GM19467 (cell line): ENCODE measurements at regions not wholly inside any gene's neighbourhood (a gene's known extent, or its start where the extent isn't known, plus 50 kb on each side); places are given as distances from the start of the nearest gene placed in this dataset.

ENCODE experiments used
- ATAC-seq: cut with Tn5 transposase; IDR thresholded peaks from one replicate; pipeline ENCODE4 v1.9.1; 2021; ENCODE audit warnings: mild to moderate bottlenecking, moderate library complexity; ENCODE audit not compliant: unreplicated experiment

DNA sequence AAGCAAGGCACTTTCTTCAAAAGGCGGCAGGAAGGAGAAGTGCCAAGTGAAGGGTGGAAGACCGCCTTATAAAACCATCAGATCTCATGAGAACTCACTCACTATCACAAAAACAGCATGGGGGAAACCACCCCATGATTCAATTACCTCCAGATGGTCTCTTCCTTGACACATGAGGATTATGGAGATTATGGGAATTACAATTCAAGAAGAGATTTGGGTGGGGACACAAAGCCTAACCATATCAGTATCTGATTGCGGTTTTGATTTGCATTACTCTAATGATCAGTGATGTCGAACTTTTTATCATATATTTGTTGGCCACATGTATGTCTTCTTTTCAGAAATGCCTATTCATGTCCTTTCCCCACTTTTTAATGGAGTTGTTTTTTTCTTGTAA lies 549.3 kb upstream of the IL12A start:
- no peak for ATAC-seq

DNA sequence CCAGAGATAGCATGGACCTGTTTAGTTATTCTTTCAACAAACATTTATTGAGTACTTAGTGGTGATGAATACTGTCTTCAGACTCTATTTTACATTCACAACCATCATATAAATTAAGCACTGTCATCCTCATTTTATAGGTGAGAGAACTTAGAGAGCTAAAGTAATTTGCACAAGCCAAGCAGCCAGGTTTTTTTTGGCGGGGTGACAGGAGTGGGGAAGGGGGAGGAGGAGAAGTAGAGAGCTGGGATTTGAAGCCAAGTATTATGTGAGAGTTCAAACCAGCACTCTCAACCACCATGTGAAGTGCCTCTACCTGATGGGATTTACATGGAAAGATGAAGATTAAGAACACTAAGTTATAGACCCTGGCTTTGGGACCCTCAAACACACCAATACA lies 547.4 kb upstream of the IL12A start:
- ATAC-seq = no peak

DNA sequence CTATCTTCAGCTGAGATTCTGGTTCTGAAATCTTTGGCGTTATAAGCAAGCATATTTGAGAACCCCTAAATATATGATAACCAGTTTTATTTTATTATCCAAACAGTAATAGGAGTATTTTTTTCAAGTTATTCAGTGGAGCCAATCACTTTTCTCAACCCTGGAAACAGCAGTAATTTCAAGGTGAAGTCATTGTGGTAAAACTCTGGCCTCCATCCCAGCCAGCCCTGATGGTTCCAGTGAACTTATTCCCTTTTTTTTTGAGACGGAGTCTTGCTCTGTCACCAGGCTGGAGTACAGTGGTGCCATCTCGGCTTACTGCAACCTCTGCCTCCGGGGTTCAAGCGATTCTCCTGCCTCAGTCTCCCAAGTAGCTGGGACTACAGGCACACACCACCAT lies 545.4 kb upstream of the IL12A start:
- no peak for ATAC-seq

DNA sequence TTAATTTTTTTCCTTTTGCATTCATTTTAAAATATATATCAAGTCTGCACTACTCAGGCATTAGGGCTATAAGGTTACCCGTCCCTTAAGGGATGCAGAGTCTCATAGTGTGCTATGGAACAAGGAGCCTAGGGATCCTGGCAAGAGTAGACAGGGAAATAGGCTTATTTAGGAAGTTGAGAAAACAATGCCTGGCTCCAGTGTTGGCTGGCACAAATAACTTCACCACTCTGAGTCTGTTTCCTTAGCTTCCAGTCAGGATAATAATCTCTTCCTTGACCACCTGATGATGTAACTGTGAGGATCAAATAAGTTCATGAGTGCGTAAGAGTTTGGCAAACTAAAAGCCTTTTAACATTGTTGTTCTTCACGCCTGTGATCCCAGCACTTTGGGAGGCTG lies 540.8 kb upstream of the IL12A start:
- ATAC-seq = no peak

DNA sequence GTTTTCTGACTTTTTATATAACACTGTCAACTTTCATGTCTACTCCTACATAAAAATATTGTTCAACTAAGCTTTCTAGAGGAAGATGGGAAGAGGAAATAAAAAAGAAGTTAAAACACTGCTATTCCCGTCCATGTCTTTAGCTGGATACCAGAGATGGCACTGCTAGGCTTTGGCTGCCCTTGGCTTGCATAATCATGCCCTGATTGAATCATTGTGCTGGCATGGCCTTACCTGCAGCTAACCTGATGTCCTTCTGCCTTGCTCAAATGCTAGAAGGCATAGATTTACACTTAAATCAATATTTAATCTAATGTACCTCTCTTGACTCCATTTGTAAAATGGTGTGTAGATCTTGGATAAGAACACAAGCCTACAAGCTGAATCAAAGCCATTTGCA lies 539.7 kb upstream of the IL12A start:
- no peak for ATAC-seq

DNA sequence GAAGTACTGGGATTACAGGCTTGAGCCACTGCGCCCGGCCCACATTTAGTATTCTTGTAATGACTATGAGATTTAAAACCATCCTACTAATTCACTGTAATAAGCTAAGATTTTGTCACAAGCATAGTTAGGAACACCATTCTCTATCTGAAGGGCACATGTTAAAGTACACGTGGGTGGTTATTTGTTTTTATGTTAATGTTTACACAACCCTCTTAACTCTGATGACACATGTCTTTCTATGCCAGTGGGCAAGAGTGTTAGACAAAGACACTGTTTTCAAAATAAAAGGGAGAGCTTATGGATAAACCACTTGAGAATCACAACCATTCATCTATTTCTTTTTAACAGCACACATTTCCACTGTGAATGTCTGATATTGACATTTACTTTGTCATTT lies 537.6 kb upstream of the IL12A start:
- no peak for ATAC-seq

DNA sequence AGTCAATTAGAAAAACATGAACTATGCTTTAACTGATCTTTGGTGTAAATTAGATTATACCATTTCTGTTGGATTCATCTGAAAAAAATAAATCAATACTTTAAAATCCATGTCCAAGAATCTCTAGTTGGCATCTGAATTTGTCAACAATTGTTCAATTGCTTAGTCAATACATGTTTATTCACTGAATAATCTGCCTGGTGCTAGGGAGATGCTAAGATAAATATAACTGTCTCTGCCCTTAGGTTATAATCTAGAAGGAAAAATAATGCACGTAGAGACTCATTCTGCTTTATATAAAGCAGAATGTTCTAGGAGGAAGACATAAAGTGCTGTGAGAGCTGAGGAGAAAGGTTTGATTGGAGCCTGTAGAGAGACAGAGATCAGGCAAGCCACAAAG lies 537.2 kb upstream of the IL12A start:
- ATAC-seq = no peak

DNA sequence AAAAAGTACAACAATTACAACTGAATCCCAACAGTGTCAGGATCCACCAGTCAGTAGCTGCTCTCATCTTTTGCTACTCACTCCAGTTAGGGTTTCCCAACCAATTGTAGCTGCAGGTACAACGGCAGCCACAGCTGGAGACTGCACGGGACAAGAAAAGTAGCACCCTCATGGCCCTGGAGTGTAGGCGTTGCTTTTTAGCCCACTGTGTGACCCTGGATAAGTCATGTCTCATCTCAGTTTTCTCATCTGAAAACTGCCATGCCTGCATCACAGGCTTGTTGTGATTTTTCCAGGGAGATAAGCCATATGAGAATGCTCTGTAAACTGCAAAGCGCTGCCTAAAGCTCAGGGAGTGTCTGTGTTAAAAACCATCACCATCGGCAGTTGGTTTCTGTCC lies 535.6 kb upstream of the IL12A start:
- ATAC-seq = no peak

DNA sequence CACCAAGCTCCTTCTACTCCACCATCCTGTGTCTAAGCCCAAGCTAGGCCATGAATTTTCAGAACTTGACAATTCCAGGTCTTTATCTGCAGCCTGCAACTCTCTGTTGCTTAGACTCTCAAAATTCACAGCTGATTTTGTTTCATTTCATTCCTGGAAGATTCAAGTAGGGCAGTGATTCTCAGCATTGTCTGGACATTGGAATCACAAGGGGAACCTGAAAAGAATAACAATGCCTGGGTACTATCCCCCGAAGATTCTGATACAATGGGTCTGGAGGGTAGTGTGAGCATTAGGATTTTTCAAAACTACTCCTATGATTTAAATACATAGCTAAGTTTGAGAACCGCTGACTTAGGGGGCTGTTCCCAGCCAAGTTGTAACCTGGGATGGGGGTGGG lies 534.7 kb upstream of the IL12A start:
- ATAC-seq = no peak

DNA sequence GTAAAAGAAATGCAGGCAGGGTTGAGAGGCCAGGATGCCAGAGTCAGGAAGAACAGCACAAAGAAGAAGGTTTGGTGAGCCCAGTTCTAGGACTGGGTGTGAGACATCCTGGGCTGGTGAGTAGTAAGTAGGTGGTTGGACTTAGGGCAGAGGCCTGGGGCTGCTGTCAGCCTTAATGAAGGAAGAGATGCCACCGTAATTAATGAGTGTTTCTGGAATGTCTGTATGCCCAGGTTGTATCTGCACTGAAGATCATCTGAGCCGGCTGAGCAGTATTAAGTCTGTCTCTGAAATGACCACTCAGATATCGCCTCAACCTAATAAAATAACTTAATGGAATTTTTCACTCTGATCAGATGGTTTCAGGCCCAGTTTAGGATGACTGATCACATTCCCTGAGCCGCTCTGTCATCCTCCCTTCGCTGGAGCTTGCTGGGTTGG lies 532.9 kb upstream of the IL12A start:
- ATAC-seq = no peak

DNA sequence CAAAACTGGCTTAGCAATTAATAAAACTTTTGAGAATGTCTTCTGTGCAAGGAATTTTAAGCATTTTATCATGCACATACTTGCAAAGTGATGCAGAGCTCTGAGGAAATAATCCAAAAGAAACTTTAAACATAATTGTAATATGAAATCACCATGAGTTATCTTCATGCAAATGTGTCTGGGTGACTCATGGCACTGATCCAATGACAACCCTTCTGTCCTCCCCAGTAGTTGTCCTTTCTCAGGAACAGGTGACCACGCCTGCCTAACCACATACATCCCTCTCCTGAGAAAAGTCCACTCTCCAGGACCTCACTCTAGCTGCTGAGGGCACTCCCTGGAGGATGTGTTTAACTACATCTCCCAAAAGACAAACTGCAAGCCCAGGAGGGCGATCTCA lies 530.6 kb upstream of the IL12A start:
- ATAC-seq = no peak

DNA sequence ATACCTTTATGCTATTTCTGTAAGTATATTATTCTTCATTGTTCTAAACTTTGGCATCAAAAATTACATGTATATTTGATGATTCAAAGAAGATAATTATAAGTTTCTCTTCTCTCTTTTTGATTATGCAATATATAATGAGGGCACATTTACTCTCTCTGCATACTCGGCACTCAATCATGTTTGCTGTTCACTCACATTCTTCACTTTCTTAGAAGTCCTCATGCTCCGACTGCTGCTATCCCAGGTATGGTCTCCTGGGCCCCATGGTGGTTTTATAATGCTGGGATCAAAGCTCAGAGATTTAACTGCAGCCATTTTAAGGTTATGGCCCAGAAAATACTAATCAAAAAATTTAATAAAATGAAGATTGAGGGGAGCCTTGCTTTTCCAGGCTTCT lies 529.7 kb upstream of the IL12A start:
- ATAC-seq = no peak

DNA sequence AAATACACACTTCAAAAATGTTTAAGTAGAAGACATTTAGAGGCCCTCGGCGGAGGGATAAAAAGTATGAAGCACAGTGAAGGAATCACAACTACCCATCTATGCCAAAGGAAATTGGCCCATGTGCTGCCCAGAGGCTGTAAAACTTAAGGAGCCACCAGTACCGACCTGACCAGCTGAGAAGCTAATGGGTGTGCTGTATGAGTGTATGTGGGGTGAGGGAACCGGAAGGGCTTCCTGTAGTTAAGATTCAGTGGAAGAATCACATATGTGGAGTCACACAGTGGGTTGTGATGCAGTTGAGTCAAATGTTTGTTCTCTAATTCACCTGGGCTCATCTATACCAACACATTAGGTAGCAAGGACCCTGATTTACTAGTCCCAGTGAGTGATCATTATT lies 516.0 kb upstream of the IL12A start:
- ATAC-seq = no peak

DNA sequence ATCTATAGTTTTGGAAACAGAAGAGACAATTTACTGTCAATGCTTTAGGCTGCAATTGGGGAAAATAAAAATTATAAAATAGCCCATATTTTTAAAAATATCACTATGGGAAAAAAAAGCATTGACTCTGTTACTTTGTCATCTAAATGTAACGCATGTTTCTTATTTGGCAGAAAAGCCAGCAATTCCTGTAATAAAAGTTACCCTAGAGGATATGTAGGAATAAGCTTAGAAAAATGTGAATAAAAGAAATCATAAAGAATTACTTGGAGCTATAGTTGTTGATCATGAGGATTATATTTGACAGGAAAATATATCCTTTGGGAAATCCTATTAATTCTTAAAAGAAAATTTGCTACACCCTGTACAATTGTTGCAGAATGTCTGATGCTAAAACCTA lies 515.4 kb upstream of the IL12A start:
- no peak for ATAC-seq

DNA sequence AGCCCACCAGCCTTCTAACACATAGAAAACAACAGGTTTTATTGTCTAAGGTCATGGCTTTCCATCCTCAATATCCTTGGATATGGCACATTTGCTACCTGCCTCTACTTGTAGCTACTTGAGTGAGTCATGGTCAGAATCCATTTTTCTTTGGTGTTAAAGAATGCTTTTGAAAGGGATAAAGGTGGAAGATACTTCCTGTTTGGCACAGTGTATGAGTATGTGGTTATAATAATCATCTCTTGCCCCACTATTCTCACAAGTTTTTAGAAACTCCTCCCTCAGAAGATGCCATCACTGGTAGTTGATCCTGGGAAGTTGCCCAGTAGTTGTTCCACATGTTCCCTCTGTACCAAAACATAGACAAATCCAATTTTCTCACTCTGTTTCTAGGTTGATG lies 508.6 kb upstream of the IL12A start:
- ATAC-seq = no peak

DNA sequence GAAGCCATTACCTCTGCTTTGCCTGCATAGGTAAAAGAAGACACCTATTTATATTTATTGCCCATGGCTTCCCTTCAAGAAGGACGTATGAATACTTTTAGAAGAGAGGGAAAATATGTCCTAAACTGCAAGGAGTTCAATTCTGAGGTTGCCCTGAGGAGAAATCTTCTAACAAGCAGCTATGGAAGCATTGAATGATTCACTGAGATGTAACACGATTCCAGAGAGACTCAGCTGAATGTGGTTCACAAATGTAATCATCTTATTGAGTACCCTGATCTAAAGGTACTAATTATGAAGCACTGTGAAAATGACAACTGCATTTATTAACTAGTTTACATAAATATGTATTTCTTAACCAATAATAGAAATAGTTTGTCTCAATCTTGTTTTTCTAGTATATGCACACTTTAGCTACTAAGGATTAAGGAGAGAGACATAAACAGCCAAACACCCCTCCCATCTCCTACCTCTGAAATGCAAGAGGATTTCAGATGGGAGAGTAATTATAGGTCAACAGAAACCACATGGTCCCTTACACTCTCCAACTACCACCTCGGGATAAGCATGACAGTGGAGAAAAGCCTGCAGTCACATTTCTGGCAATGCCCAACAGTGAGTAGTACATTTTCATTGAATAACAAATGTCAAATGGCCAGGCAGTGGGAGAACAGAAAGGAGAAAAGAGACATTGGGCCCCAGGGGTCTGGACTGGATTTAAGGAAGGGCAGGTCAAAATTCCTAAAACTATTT lies 506.2 kb upstream of the IL12A start:
- ATAC-seq = no peak

DNA sequence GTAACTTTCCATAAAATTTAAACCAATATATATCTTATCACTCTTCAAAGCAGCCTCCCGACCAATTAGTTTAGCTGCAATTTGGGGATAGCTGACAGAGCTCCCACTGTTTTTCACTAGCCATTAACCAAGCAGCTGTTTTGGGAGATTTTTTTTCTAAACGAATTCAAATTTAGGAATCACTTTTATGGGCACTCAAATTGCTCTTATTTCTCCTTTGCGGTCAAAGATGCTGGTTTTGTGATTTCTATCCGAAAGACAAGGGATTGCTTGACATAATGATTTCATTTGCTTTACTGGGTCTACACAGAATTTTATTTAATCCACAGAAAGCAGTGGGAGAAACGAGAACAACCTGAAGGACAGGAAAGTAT lies 505.7 kb upstream of the IL12A start:
- ATAC-seq = no peak

DNA sequence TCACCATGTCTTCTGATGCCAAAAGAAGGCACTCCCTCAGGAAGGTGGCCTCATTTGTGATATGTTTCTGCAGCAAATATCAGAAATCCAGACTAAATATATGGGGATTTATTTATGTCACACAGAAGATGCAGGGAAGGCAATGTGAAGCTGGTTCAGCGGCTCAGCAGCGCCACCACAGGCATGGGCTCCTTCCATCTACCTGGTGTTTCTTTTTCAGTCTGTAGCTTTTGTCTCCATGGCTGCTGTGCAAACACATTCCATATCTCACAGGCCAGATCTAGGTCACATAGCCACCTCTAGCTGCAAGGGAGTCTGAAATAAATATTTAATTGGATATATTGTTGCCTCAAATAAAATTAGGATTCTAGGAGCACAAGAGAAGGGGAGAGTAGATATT lies 502.1 kb upstream of the IL12A start:
- ATAC-seq = no peak

DNA sequence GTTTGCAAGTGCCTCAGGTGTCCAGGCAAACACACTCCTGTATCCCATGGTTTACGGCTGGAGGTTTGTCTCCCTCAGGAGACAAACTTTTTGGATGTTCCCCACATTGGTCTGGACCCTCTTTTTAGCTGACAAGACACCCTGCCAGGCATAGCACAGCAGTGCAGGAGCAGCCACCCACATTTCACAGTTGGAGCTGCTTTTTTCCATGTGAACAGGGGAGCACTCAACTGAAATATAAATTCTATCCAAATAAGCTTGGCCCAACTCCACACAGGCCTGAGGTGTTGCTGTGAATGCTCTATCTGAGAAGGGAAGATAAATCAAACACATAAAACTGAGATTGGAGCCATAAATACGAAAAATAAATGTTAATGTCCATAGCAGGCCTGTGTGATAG lies 501.3 kb upstream of the IL12A start:
- ATAC-seq = no peak

DNA sequence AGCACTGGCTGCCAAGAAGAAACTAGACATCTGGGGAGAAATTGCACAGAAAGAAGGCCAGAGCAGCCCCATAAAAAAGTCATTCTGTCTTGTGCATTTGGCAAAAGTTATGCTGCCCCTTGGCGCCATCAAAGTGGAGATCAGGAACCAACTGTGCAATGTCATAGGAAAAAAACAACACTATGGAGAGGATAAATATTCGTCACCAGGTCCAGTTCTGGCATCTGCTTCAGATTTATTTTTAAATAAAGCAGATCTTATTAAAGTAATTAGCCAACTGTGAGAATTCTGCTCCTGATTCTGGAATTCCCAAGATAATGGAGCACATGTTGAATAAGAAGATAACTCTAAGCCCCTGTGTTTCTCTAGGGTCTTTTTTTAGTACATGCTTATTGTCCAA lies 500.0 kb upstream of the IL12A start:
- ATAC-seq = no peak

DNA sequence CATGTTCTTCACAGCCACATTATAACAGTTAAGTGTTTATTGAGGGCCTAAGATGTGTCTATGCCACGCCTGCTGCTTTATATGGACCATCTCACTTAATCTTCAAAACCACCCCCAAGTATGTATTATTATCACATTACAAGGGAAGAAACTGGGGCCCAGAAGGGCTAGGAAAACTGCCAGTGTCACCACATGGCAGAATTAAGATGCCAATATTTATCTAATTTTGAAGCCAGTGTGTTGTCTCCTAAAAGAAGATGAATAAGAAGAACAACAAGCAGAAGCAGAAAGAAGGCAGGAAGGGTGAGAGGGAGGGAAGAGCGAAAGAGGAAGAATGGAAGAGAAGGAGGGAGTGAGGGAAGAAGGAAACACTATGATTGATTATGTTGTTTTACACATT lies 491.3 kb upstream of the IL12A start:
- no peak for ATAC-seq

DNA sequence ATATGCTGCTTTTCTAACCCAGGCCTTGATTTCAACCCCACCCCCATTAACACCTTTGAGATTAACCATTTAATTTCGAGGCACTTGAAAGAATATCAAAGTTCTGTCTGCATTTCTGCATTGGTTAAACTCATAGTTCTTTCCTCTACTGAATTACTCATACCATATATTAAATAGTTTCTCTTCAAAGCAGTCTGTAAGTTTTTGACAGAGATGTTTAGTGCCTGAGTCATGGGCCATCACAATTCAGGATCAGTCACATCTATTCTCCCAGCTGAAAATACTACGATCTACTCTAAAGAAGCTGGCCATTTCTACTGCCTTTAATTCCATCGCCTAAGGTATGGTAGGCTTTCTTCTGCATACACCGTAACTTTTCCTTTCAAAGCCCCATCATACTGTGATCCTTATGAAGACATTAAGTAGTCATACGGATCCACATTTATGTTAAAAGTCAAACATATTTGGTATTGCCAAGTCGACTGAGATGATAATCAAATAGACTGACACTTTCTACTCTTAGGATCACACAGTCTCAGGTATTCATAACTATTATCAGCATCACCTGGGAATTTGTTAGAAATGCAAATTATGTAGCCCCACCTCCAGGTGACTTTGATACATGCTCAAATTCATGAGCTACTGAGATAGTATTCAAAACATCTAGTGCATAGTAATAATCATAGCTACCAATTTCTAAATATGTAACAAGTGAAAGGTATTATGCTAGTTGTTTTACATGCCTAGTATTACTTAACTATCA lies 489.4 kb upstream of the IL12A start:
- ATAC-seq = no peak

DNA sequence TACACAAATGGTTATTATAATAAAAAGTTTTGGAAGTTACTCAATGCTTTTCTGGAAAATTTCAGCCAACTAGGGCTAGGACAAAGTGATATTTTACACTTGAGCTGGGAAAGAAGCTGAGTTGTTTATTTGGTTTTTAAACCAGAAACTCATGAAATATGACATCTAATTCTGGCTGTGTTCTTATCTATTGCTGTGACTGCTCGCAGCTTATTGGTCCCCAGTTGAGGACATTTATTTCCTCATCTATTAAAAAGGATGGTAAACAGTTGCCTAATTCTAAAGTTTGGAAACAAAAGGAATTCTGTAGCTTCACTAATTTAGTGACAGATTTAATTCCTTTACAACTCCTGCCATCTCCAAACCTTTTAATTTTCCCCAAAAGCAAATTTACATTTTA lies 487.6 kb upstream of the IL12A start:
- ATAC-seq = no peak
